Activated CD8-positive, alpha-beta T cell treated with anti-CD3 and anti-CD28 coated beads for 36 hours (primary cell): ENCODE measurements at regions not wholly inside any gene's neighbourhood (a gene's known extent, or its start where the extent isn't known, plus 50 kb on each side); places are given as distances from the start of the nearest gene placed in this dataset.

ENCODE experiments used
- ATAC-seq: fragments of 200-7000 bp; cut with Tn5 transposase; one replicate; pipeline ENCODE4 v1.10.0; 2021; ENCODE audit warnings: mild to moderate bottlenecking, moderate library complexity
- CTCF ChIA-PET: fragments of 350-600 bp; sonication (Branson Sonifier 250); formaldehyde crosslinking; loops from one replicate; lab custom pipeline; 2021; ENCODE audit warnings: antibody characterized with exemption; lab: Charles Lee
- POLR2A ChIA-PET: fragments of 350-600 bp; sonication (Branson Sonifier 250); formaldehyde crosslinking; loops from one replicate; lab custom pipeline; 2021; ENCODE audit warnings: antibody characterized with exemption; lab: Charles Lee
- DNase-seq: peaks from one replicate; pipeline ENCODE4 v3.0.0-alpha.2; 2020
- H3K27ac Mint-ChIP-seq: one replicate; pipeline ENCODE4 v1.8.0; 2021; ENCODE audit warnings: mild to moderate bottlenecking, mixed read lengths
- H3K27me3 Mint-ChIP-seq: one replicate; pipeline ENCODE4 v1.8.0; 2021; ENCODE audit warnings: mixed read lengths
- H3K36me3 Mint-ChIP-seq: one replicate; pipeline ENCODE4 v1.8.0; 2021; ENCODE audit warnings: low read depth, mixed read lengths
- H3K4me1 Mint-ChIP-seq: one replicate; pipeline ENCODE4 v1.8.0; 2021; ENCODE audit warnings: low read depth, mixed read lengths
- H3K4me3 Mint-ChIP-seq: one replicate; pipeline ENCODE4 v1.8.0; 2021; ENCODE audit warnings: mild to moderate bottlenecking, moderate library complexity, mixed read lengths
- H3K9me3 Mint-ChIP-seq: one replicate; pipeline ENCODE4 v1.8.0; 2021; ENCODE audit warnings: mixed read lengths
- CTCF ChIP-seq: fragments of 200-600 bp; IDR thresholded peaks from one replicate; pipeline ENCODE4 v1.8.0; 2022; ENCODE audit warnings: antibody characterized with exemption, mild to moderate bottlenecking
- intact Hi-C: fragments of 100-400 bp; cut with micrococcal nuclease; formaldehyde crosslinking; loops from one replicate; pipeline ENCODE4 v1.10.0; 2022

- DNase-seq (no peak), ATAC-seq (no peak)
- intact Hi-C loops: no loop called here
- Mint-ChIP-seq H3K9me3 (no peaks in the 10 kb centered on the region), H3K4me3 (no peak overlapping the region), H3K4me1 (no peaks in the 10 kb centered on the region), H3K27me3 (peaks cover 8% of the 10 kb centered on the region), H3K36me3 (no peaks in the 10 kb centered on the region), H3K27ac (no peak overlapping the region)
- ChIA-PET CTCF (interaction anchor here (1.2 to 1.7 kb wide), 2 partner anchors 15 to 21 kb away, joined by 3 to 4 read pairs; no protein-coding TSS in a partner anchor), POLR2A (no interaction called here)
- TF ChIP-seq CTCF: no peak
These were observed 144.1 kb upstream of the HES1 start for GRCh38 chr3:193991666-193992424.

- Mint-ChIP-seq H3K27ac (no peak overlapping the region), H3K9me3 (no peaks in the 10 kb centered on the region), H3K27me3 (peaks cover 8% of the 10 kb centered on the region), H3K36me3 (no peaks in the 10 kb centered on the region), H3K4me1 (no peaks in the 10 kb centered on the region), H3K4me3 (no peak overlapping the region)
- no peak for TF ChIP-seq CTCF
- CTCF ChIA-PET: interaction anchor here (1.7 kb wide), 1 partner anchor 22 kb away, joined by 4 read pairs; no protein-coding TSS in a partner anchor
- DNase-seq (no peak), ATAC-seq (no peak)
- intact Hi-C loops: no loop called here
- POLR2A ChIA-PET: no interaction called here
These were observed 143.4 kb upstream of the HES1 start for GRCh38 chr3:193992425-193993037.

GRCh38 chr3:193996221-193996620 lies 139.7 kb upstream of the HES1 start:
- no peak overlapping the region for H3K4me3 Mint-ChIP-seq
- no peak overlapping the region for H3K27ac Mint-ChIP-seq
- no peaks in the 10 kb centered on the region for H3K36me3 Mint-ChIP-seq
- no peak for DNase-seq
- ATAC-seq: no peak
- no peak for TF ChIP-seq CTCF
- H3K9me3 Mint-ChIP-seq: no peaks in the 10 kb centered on the region
- ChIA-PET CTCF (no interaction called here), POLR2A (no interaction called here)
- intact Hi-C loops: no loop called here
- peaks cover 2% of the 10 kb centered on the region for H3K27me3 Mint-ChIP-seq
- no peaks in the 10 kb centered on the region for H3K4me1 Mint-ChIP-seq

- no peaks in the 10 kb centered on the region for H3K9me3 Mint-ChIP-seq
- H3K27ac Mint-ChIP-seq: no peak overlapping the region
- H3K27me3 Mint-ChIP-seq: peaks cover 4% of the 10 kb centered on the region
- ATAC-seq: no peak
- ChIA-PET CTCF (no interaction called here), POLR2A (no interaction called here)
- intact Hi-C loops: no loop called here
- TF ChIP-seq CTCF: no peak
- H3K4me3 Mint-ChIP-seq: no peak overlapping the region
- no peak for DNase-seq
- no peaks in the 10 kb centered on the region for H3K4me1 Mint-ChIP-seq
- no peaks in the 10 kb centered on the region for H3K36me3 Mint-ChIP-seq
These were observed 139.3 kb upstream of the HES1 start for GRCh38 chr3:193996641-193997089.
